Dendritic cell treated with granulocyte-macrophage colony-stimulating factor and Interleukin-4, amounts not matched to agents 40 ng/mL and 50 ng/mL, for 4 days (primary cell): ENCODE measurements at regions not wholly inside any gene's neighbourhood (a gene's known extent, or its start where the extent isn't known, plus 50 kb on each side); places are given as distances from the start of the nearest gene placed in this dataset.
"Not testable (repeated sequence)": the region's sequence is repeated elsewhere in the genome, so short reads cannot be mapped to it uniquely, and the experiment has no call there.

Source experiments
- H3K27ac Mint-ChIP-seq: one replicate; pipeline ENCODE4 v1.8.0; 2022; ENCODE audit warnings: mild to moderate bottlenecking, mixed read lengths
- H3K27me3 Mint-ChIP-seq: one replicate; pipeline ENCODE4 v1.8.0; 2022; ENCODE audit warnings: mild to moderate bottlenecking, mixed read lengths
- H3K36me3 Mint-ChIP-seq: one replicate; pipeline ENCODE4 v1.8.0; 2022; ENCODE audit warnings: low read depth, mixed read lengths
- H3K4me1 Mint-ChIP-seq: one replicate; pipeline ENCODE4 v1.8.0; 2022; ENCODE audit warnings: low read depth, mixed read lengths
- H3K4me3 Mint-ChIP-seq: one replicate; pipeline ENCODE4 v1.8.0; 2022; ENCODE audit warnings: mild to moderate bottlenecking, moderate library complexity, mixed read lengths
- H3K9me3 Mint-ChIP-seq: one replicate; pipeline ENCODE4 v1.8.0; 2022; ENCODE audit warnings: mixed read lengths
- intact Hi-C: fragments of 100-400 bp; cut with micrococcal nuclease; formaldehyde crosslinking; loops from one replicate; pipeline ENCODE4 v1.15.0; 2022

GRCh38 chr16:65604771-65605170 is 482.9 kb upstream of the CDH11 start:
- Mint-ChIP-seq H3K36me3 (no peaks in the 10 kb centered on the region), H3K9me3 (no peaks in the 10 kb centered on the region), H3K27ac (no peak overlapping the region), H3K4me1 (no peaks in the 10 kb centered on the region), H3K4me3 (no peak overlapping the region), H3K27me3 (no peaks in the 10 kb centered on the region)
- intact Hi-C loops, result no loop called here

DNA sequence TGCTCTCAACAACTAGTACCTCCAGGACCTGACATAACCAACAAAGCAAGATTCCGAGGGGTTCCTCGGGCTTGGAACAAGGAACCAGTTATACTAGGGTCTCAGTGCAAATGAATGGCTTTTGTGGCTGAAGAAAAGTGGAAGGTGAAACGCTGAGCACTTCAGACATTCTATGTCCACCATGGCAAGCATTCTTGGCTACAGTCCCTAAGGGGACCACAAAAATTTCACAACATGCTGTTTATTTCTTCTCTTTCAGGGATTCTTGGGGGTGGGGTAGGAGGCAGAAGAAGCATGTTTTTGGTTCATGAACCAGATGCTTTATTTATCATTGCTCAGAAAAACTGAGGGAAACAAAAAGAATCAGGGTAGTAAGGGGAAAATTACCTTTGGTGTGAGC is 479.9 kb upstream of the CDH11 start:
- Mint-ChIP-seq H3K9me3 (no peaks in the 10 kb centered on the region), H3K27ac (no peak overlapping the region), H3K4me3 (no peak overlapping the region), H3K27me3 (no peaks in the 10 kb centered on the region), H3K4me1 (no peaks in the 10 kb centered on the region), H3K36me3 (no peaks in the 10 kb centered on the region)
- intact Hi-C loops, result no loop called here

- H3K27ac Mint-ChIP-seq, result no peak overlapping the region
- H3K4me3 Mint-ChIP-seq, result no peak overlapping the region
- H3K27me3 Mint-ChIP-seq, result no peaks in the 10 kb centered on the region
- no peaks in the 10 kb centered on the region for H3K4me1 Mint-ChIP-seq
- no peaks in the 10 kb centered on the region for H3K36me3 Mint-ChIP-seq
- intact Hi-C loops, result no loop called here
- no peaks in the 10 kb centered on the region for H3K9me3 Mint-ChIP-seq
Observed at GRCh38 chr16:65600629-65601028, 478.8 kb upstream of the CDH11 start.

- Mint-ChIP-seq H3K9me3 (no peaks in the 10 kb centered on the region), H3K36me3 (no peaks in the 10 kb centered on the region), H3K27me3 (no peaks in the 10 kb centered on the region), H3K4me1 (no peaks in the 10 kb centered on the region), H3K4me3 (no peak overlapping the region), H3K27ac (no peak overlapping the region)
- intact Hi-C loops, result no loop called here
Observed at GRCh38 chr16:65600046-65600445, 478.2 kb upstream of the CDH11 start.

- Mint-ChIP-seq H3K4me3 (no peak overlapping the region), H3K27ac (no peak overlapping the region), H3K36me3 (no peaks in the 10 kb centered on the region), H3K9me3 (no peaks in the 10 kb centered on the region), H3K27me3 (no peaks in the 10 kb centered on the region), H3K4me1 (no peaks in the 10 kb centered on the region)
- intact Hi-C loops, result no loop called here
Observed at GRCh38 chr16:65598621-65599020, 476.8 kb upstream of the CDH11 start.

DNA sequence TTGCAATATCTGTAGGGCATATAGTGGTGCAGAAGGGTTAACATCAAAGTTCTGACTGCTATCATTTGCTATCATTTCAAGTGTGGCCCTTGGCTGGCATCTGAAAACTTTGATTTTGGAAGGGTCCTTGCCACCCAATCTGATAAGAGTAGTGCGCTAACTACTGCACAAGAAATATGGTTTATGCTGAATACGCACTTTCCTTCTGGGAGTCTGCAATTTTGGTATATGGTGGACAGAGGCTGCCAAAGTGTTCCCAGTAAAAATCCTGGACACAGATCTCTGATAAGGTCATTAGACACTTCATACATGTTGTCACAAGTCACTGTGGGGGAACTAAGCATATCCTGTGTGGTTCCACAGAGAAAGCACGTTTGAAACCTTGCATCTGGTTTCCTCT is 461.6 kb upstream of the CDH11 start:
- Mint-ChIP-seq H3K9me3 (no peaks in the 10 kb centered on the region), H3K36me3 (no peaks in the 10 kb centered on the region), H3K4me1 (no peaks in the 10 kb centered on the region), H3K27me3 (peaks cover 1% of the 10 kb centered on the region), H3K27ac (no peak overlapping the region), H3K4me3 (no peak overlapping the region)
- intact Hi-C loops, result no loop called here

DNA sequence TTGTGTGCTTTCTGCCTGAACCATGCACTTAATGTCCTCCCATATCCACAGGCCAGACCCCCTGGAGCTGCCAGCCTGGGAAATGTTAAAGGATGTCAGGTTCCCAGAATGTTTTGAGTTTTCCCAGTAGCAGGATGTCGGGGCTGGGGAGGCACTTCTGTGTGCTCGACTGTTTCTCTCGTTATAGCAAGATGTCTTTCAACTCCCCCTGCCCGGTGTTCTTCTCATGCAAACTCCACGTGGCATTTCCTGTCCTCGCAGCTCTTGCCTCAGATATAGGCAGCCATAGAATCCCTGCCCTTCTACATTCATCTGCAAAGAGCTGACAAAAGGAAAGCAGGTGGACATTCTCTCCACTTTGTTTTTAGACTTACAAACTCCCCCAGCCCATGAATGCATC is 457.2 kb upstream of the CDH11 start:
- Mint-ChIP-seq H3K9me3 (no peaks in the 10 kb centered on the region), H3K27me3 (peaks cover 1% of the 10 kb centered on the region), H3K27ac (no peak overlapping the region), H3K4me1 (no peaks in the 10 kb centered on the region), H3K36me3 (no peaks in the 10 kb centered on the region), H3K4me3 (no peak overlapping the region)
- intact Hi-C loops, result no loop called here

DNA sequence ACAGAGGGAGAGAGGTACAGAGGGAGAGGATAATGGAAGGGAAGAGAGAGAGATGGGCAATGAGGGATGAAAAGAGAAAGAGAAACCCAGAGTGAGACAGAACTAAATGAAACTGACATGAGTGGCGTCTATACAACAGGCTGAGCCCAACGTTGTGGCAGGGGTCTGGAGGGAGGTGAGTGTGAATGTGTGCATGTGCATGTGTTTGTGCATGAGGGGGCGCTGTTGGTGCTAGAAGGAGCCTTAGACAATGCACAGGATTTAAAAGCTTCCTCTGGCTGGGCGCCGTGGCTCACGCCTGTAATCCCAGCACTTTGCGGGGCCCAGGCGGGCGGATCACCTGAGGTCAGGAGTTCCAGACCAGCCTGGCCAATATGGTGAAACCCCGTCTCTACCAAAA is 454.8 kb upstream of the CDH11 start:
- no peaks in the 10 kb centered on the region for H3K27me3 Mint-ChIP-seq
- no peak overlapping the region for H3K4me3 Mint-ChIP-seq
- H3K27ac Mint-ChIP-seq, result no peak overlapping the region
- no peaks in the 10 kb centered on the region for H3K4me1 Mint-ChIP-seq
- intact Hi-C loops, result no loop called here
- no peaks in the 10 kb centered on the region for H3K36me3 Mint-ChIP-seq
- H3K9me3 Mint-ChIP-seq, result no peaks in the 10 kb centered on the region

DNA sequence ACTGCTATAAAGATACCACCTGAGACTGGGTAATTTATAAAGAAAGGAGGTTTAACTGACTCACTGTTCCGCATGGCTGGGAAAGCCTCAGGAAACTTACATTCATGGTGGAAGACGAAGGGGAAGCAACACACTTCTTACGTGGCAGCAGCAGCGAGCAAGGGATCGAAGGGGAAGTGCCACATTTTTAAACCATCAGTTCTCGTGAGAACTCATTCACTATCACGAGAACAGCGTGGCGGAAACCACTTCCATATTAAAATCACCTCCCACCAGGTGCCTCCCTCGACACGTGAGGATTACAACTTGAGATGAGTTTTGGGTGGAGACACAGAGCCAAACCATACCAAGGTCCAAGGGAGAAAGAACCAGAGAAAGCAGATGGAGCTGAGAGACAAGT is 454.3 kb upstream of the CDH11 start:
- Mint-ChIP-seq H3K27me3 (no peaks in the 10 kb centered on the region), H3K9me3 (no peaks in the 10 kb centered on the region), H3K4me1 (no peaks in the 10 kb centered on the region), H3K4me3 (no peak overlapping the region), H3K36me3 (no peaks in the 10 kb centered on the region), H3K27ac (no peak overlapping the region)
- intact Hi-C loops, result no loop called here

GRCh38 chr16:65574326-65574966 is 452.6 kb upstream of the CDH11 start:
- Mint-ChIP-seq H3K4me1 (no peaks in the 10 kb centered on the region), H3K4me3 (no peak overlapping the region), H3K27me3 (no peaks in the 10 kb centered on the region), H3K27ac (no peak overlapping the region), H3K36me3 (no peaks in the 10 kb centered on the region), H3K9me3 (no peaks in the 10 kb centered on the region)
- intact Hi-C loops, result no loop called here

GRCh38 chr16:65572156-65572555 is 450.3 kb upstream of the CDH11 start:
- no peak overlapping the region for H3K27ac Mint-ChIP-seq
- no peaks in the 10 kb centered on the region for H3K27me3 Mint-ChIP-seq
- no peaks in the 10 kb centered on the region for H3K36me3 Mint-ChIP-seq
- intact Hi-C loops, result no loop called here
- no peaks in the 10 kb centered on the region for H3K4me1 Mint-ChIP-seq
- H3K4me3 Mint-ChIP-seq, result no peak overlapping the region
- no peaks in the 10 kb centered on the region for H3K9me3 Mint-ChIP-seq

DNA sequence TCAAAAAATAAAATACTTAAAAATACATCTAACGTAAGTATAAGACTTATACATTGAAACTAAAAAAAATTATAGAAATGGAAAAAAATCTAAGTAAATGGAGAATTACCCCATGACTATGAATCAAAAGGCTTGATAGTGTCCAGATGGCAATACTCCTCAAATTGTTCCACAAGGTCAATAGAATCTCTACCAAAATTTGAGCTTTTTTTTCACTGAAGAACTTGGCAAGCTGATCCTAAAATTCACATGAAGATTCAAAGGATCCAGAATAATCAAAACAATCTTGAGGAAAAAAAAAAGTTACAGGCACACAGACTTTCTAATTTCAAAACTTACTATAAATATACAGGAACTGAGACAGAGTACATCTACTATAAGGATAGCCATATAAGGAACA is 448.4 kb upstream of the CDH11 start:
- H3K27ac Mint-ChIP-seq, result no peak overlapping the region
- H3K36me3 Mint-ChIP-seq, result no peaks in the 10 kb centered on the region
- no peaks in the 10 kb centered on the region for H3K27me3 Mint-ChIP-seq
- H3K9me3 Mint-ChIP-seq, result no peaks in the 10 kb centered on the region
- H3K4me1 Mint-ChIP-seq, result no peaks in the 10 kb centered on the region
- intact Hi-C loops, result no loop called here
- no peak overlapping the region for H3K4me3 Mint-ChIP-seq

DNA sequence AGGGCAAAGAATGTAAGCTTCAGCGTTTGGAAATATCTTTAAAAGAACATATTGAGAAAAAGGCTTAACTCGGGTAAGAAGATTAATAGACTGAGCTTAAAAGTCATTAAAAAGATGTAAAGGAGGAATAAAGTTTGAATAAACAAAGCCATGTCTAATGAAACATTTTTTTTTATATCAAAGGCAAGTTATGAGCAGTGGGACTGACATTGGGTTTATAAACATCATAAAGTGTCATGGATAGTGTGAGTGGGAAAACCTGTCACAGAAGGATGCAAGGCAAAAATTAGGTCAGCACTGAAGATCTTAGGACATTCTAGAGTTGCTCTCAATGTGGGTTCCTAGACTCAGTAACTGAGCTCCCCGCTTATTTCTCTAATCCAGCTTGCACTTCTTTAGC is 438.0 kb upstream of the CDH11 start:
- intact Hi-C loops, result no loop called here
- Mint-ChIP-seq H3K36me3 (no peaks in the 10 kb centered on the region), H3K27ac (no peak overlapping the region)

GRCh38 chr16:65549689-65550088 is 427.8 kb upstream of the CDH11 start:
- not testable (repeated sequence) for H3K36me3 Mint-ChIP-seq, H3K27me3 Mint-ChIP-seq, H3K27ac Mint-ChIP-seq

More for the DNA sequence above, 438.0 kb upstream of the CDH11 start:
- H3K9me3 Mint-ChIP-seq, result peaks cover 19% of the 10 kb centered on the region
- H3K27me3 Mint-ChIP-seq, result no peaks in the 10 kb centered on the region
- no peak overlapping the region for H3K4me3 Mint-ChIP-seq
- no peaks in the 10 kb centered on the region for H3K4me1 Mint-ChIP-seq

GRCh38 chr16:65548470-65548869 is 426.6 kb upstream of the CDH11 start:
- Mint-ChIP-seq H3K4me1 (no peaks in the 10 kb centered on the region), H3K27ac (no peak overlapping the region)
- intact Hi-C loops, result no loop called here

More at GRCh38 chr16:65549689-65550088, 427.8 kb upstream of the CDH11 start:
- H3K4me3 Mint-ChIP-seq, H3K4me1 Mint-ChIP-seq, intact Hi-C loops: not testable (repeated sequence)
- H3K9me3 Mint-ChIP-seq, result peaks cover 29% of the 10 kb centered on the region

More at GRCh38 chr16:65548470-65548869, 426.6 kb upstream of the CDH11 start:
- no peaks in the 10 kb centered on the region for H3K27me3 Mint-ChIP-seq
- no peak overlapping the region for H3K4me3 Mint-ChIP-seq
- peaks cover 36% of the 10 kb centered on the region for H3K9me3 Mint-ChIP-seq
- H3K36me3 Mint-ChIP-seq, result no peaks in the 10 kb centered on the region
